Suprapubic skin (tissue), 4 donors: ENCODE measurements at regions not wholly inside any gene's neighbourhood (a gene's known extent, or its start where the extent isn't known, plus 50 kb on each side); places are given as distances from the start of the nearest gene placed in this dataset.

Experiments used
- POLR2A ChIP-seq, 2 donors: fragments of 450-650 bp; IDR thresholded peaks; one replicate each; pipeline ENCODE4 v1.6.1; 2017; ENCODE audit warnings: antibody characterized with exemption in 2 of 2, mild to moderate bottlenecking in 2 of 2, moderate library complexity in 2 of 2
- POLR2AphosphoS5 ChIP-seq, 3 donors: sonication (generic); formaldehyde crosslinking; IDR thresholded peaks; one replicate each; pipeline ENCODE4 v1.6.1; 2017; ENCODE audit warnings: antibody characterized with exemption in 3 of 3
- TF ChIP-seq, protein P1 (sequence below), 2 donors: fragments of 200-600 bp in 1 of 2; fragments of 450-650 bp in 1 of 2; sonication (generic) in 1 of 2; IDR thresholded peaks; one replicate each; pipeline ENCODE4 v1.5.1; 2016 to 2019; ENCODE audit warnings: antibody characterized with exemption in 2 of 2, mild to moderate bottlenecking in 1 of 2, moderate library complexity in 1 of 2

DNA sequence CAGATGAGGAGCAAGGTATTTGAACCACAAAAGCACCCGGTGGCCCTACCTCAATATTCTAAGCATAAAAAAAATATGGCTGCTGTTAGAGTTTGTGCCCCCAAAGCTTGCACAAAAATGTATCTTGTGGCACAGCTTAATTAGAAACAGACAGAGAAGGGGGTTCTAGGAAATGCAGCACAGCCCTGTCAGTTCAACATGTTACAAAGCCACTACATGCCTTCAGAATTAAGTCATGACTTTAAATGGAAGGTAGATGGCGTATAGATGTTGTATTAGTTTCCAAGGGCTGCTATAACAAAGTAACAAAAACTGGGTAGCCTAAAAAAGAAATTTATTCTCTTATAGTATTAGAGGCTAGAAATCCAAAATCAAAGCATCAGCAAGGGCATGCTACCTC, 703.8 kb downstream of the DIAPH3 start:
- TF ChIP-seq, protein P1, sequence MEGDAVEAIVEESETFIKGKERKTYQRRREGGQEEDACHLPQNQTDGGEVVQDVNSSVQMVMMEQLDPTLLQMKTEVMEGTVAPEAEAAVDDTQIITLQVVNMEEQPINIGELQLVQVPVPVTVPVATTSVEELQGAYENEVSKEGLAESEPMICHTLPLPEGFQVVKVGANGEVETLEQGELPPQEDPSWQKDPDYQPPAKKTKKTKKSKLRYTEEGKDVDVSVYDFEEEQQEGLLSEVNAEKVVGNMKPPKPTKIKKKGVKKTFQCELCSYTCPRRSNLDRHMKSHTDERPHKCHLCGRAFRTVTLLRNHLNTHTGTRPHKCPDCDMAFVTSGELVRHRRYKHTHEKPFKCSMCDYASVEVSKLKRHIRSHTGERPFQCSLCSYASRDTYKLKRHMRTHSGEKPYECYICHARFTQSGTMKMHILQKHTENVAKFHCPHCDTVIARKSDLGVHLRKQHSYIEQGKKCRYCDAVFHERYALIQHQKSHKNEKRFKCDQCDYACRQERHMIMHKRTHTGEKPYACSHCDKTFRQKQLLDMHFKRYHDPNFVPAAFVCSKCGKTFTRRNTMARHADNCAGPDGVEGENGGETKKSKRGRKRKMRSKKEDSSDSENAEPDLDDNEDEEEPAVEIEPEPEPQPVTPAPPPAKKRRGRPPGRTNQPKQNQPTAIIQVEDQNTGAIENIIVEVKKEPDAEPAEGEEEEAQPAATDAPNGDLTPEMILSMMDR (IDR thresholded peaks at IDR 0.05) = no peak
- no peak for TF ChIP-seq POLR2A (IDR thresholded peaks at IDR 0.05)
- no peak for TF ChIP-seq POLR2AphosphoS5 (IDR thresholded peaks at IDR 0.05)
